Lower leg skin (tissue), 4 donors: ENCODE measurements at regions not wholly inside any gene's neighbourhood (a gene's known extent, or its start where the extent isn't known, plus 50 kb on each side); places are given as distances from the start of the nearest gene placed in this dataset.

Experiments used
- DNase-seq, 2 donors: peaks; one replicate each; pipeline ENCODE4 v3.0.0-alpha.2; 2019; ENCODE audit warnings: low spot score in 2 of 2
- H3K4me3 ChIP-seq: fragments of 200-600 bp; sonication (generic); 2 replicates; pipeline ENCODE4 v1.5.1; 2017; ENCODE audit warnings: mild to moderate bottlenecking, low read depth; ENCODE audit not compliant: poor library complexity, severe bottlenecking
- POLR2A ChIP-seq, 2 donors: fragments of 450-650 bp; IDR thresholded peaks; one replicate each; pipeline ENCODE4 v1.6.1; 2016 to 2017; ENCODE audit warnings: antibody characterized with exemption in 2 of 2, mild to moderate bottlenecking in 1 of 2, moderate library complexity in 1 of 2
- WGBS, 2 donors: methylation state at CpG; one replicate each; pipeline ENCODE4 v1.1.5; 2018; 5-methylcytosine and 5-hydroxymethylcytosine counted together
- intact Hi-C: fragments of 100-400 bp; cut with DNase I; formaldehyde crosslinking; loops from one replicate; pipeline ENCODE4 v1.15.0; 2023; ENCODE audit warnings: low total_unique reads
- TF ChIP-seq, protein P1 (sequence below), 3 donors: fragments of 450-650 bp; IDR thresholded peaks; one replicate each; pipeline ENCODE4 v1.5.1; 2016; ENCODE audit warnings: antibody characterized with exemption in 3 of 3, mild to moderate bottlenecking in 3 of 3, moderate library complexity in 2 of 3

DNA sequence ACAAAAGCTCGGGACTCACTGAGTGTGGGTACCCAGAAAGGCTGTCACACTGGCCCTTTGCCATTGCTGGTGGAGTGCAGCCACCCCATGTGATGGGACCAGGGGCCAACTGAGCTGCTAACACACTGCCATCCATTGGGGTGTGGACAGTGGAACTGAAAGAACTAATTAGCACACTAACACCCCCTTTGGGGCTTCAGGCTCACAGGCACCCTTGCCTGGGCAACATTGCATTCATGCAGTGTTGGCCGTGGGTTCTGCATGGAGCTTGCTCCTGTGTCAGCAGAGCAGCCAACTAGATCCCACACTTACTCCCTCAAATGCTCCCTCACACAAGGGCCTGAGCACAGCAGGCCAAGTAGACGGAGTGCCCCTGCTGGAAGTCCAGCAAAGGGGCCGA lies 476.0 kb upstream of the ASIC2 start:
- WGBS, 2 donors, result 75 to 82% methylated on average over 4 of the region's 4 CpGs
- H3K4me3 ChIP-seq, result no peak overlapping the region
- intact Hi-C loops, result no loop called here
- TF ChIP-seq, protein P1, sequence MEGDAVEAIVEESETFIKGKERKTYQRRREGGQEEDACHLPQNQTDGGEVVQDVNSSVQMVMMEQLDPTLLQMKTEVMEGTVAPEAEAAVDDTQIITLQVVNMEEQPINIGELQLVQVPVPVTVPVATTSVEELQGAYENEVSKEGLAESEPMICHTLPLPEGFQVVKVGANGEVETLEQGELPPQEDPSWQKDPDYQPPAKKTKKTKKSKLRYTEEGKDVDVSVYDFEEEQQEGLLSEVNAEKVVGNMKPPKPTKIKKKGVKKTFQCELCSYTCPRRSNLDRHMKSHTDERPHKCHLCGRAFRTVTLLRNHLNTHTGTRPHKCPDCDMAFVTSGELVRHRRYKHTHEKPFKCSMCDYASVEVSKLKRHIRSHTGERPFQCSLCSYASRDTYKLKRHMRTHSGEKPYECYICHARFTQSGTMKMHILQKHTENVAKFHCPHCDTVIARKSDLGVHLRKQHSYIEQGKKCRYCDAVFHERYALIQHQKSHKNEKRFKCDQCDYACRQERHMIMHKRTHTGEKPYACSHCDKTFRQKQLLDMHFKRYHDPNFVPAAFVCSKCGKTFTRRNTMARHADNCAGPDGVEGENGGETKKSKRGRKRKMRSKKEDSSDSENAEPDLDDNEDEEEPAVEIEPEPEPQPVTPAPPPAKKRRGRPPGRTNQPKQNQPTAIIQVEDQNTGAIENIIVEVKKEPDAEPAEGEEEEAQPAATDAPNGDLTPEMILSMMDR (IDR thresholded peaks at IDR 0.05), result no peak
- no peak for TF ChIP-seq POLR2A (IDR thresholded peaks at IDR 0.05)
- no peak for DNase-seq

DNA sequence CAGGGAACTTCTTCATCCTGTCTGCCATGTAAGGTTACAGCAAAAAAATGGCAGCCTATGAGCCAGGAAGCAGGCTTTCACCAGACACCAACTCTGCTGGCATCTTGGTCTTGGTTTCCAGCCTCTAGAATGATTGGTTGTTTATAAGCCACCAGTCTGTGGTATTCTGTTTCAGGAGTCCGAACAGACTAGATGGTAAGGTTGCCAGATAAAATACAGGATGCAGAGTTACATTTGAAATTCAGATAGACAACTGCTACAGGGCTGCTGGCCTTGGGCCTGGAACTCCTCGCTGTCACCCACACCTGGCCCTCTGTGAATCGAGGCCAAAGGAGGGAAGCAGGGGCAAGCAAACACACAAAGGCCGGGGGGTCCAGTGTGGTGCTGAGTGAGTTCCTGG lies 478.8 kb upstream of the CCL2 start:
- TF ChIP-seq, protein P1 (IDR thresholded peaks at IDR 0.05), result no peak
- no peak for TF ChIP-seq POLR2A (IDR thresholded peaks at IDR 0.05)
- intact Hi-C loops, result loop anchor here (10.0 kb wide), 1 partner anchor 378 kb away; no protein-coding TSS in a partner anchor
- H3K4me3 ChIP-seq, result no peak overlapping the region
- DNase-seq, result no peak
- WGBS, 2 donors, result 71 to 86% methylated on average over 4 of the region's 4 CpGs

DNA sequence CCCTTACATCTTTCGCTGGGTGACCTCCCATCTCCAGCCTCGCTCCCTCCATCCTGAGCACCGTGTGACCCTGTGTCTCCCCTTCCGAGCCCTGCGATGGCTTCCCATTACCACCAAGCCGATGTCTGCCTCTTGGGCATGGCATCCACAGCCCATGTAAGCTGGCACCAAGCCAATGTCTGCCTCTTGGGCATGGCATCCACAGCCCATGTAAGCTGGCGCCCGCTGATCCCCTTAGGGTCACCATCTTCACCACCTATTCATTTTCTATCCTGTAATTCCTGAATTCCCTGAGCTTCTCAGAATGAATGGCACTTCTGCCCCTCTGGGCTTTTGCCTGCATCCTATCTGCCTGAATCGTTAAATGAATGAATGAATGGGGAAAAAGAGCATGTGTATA lies 478.2 kb upstream of the CCL2 start:
- WGBS, 2 donors, result 79 to 84% methylated on average over 9 of the region's 9 CpGs
- no peak overlapping the region for H3K4me3 ChIP-seq
- DNase-seq, result no peak
- TF ChIP-seq, protein P1 (IDR thresholded peaks at IDR 0.05), result no peak
- no peak for TF ChIP-seq POLR2A (IDR thresholded peaks at IDR 0.05)
- intact Hi-C loops, result loop anchor here (10.0 kb wide), 1 partner anchor 378 kb away; no protein-coding TSS in a partner anchor

DNA sequence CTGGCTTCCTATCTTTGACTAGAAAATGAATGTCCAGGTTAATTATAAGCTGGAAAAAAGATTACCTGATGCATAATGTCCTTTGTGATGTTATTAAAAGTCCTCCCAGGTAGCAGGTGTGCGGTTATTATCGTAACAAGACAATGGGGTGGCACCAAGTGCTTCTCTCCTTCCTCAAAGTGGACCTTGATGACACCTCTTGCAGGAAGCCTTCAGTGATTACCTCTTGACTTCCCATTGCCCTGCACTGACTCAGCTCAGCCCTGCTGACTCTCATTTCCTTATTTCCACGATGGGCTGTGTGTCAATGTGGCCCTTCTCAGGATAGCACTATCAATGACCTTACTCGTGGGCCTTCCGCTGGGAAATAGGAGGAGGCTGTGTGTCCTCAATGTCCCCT lies 477.4 kb upstream of the CCL2 start:
- intact Hi-C loops, result loop anchor here (10.0 kb wide), 1 partner anchor 377 kb away; no protein-coding TSS in a partner anchor
- TF ChIP-seq POLR2A (IDR thresholded peaks at IDR 0.05), result no peak
- TF ChIP-seq, protein P1 (IDR thresholded peaks at IDR 0.05), result no peak
- H3K4me3 ChIP-seq, result no peak overlapping the region
- DNase-seq, result no peak
- 78% methylated on average over 5 of the region's 5 CpGs for WGBS, 2 donors

DNA sequence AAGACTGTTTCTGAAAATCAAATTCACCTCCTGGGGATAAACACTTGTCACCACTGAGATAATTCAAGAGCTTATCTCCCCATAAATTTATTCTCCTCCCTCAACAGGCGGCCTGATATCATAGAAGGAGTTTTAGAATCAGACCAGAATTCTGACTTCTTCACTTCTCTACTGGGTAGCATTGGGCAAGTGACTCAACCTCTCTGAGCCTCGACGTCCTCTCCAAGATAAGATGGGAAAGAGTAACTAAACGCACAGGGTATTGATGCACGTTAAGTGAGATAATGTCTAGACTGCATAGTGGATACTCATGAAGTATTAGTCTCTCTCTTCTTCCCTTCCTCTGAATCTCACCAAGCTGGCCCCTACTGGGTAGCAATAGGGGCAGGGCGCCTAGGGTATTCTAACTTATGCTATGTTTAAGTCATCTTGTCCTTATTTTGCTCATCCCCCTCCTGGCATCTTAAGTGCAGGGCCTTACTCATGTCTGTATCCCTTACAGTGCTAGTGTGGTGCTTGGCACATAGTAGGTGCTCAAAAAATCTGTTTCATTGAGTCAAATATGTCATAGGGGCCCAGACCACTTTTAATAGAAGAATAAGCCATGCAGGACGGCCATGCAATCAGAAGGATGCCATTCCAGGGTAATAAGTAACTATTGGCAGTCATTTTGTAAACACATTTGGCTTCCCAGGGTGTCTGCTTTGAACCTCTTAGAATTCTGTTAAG lies 476.4 kb upstream of the CCL2 start:
- 68 to 70% methylated on average over 7 of the region's 7 CpGs for WGBS, 2 donors
- intact Hi-C loops, result loop anchor here (10.0 kb wide), 1 partner anchor 376 kb away; no protein-coding TSS in a partner anchor
- no peak overlapping the region for H3K4me3 ChIP-seq
- TF ChIP-seq, protein P1 (IDR thresholded peaks at IDR 0.05), result no peak
- no peak for TF ChIP-seq POLR2A (IDR thresholded peaks at IDR 0.05)
- DNase-seq, result no peak
